ENCODE measurements at regions not wholly inside any gene's neighbourhood (a gene's known extent, or its start where the extent isn't known, plus 50 kb on each side); places are given as distances from the start of the nearest gene placed in this dataset.
"Not testable (repeated sequence)": the region's sequence is repeated elsewhere in the genome, so short reads cannot be mapped to it uniquely, and the experiment has no call there.

GRCh38 chr9:65420771-65421170 lies 135.8 kb upstream of the FOXD4L5 start:
- H3K4me3 Mint-ChIP-seq, result no peak overlapping the region
- H3K9me3 Mint-ChIP-seq, result peaks cover 36% of the 10 kb centered on the region
- H3K27ac Mint-ChIP-seq, result no peak overlapping the region
- intact Hi-C loops (cut with micrococcal nuclease), result no loop called here
- DNase-seq, result no peak
- H3K27me3 Mint-ChIP-seq, result no peaks in the 10 kb centered on the region
- H3K4me1 Mint-ChIP-seq, result no peaks in the 10 kb centered on the region
- H3K36me3 Mint-ChIP-seq (ENCODE audit: low read depth), result peaks cover 3% of the 10 kb centered on the region

GRCh38 chr9:65418966-65419365 lies 134.0 kb upstream of the FOXD4L5 start:
- H3K4me3 Mint-ChIP-seq; H3K4me1 Mint-ChIP-seq; H3K27me3 Mint-ChIP-seq; H3K27ac Mint-ChIP-seq; H3K36me3 Mint-ChIP-seq (ENCODE audit: low read depth); DNase-seq; intact Hi-C loops (cut with micrococcal nuclease): not testable (repeated sequence)
- H3K9me3 Mint-ChIP-seq, result peaks cover 33% of the 10 kb centered on the region

GRCh38 chr9:65416948-65417347 lies 131.9 kb upstream of the FOXD4L5 start:
- peaks cover 28% of the 10 kb centered on the region for H3K9me3 Mint-ChIP-seq
- intact Hi-C loops (cut with micrococcal nuclease); H3K4me1 Mint-ChIP-seq: not testable (repeated sequence)

GRCh38 chr9:65414249-65414648 lies 129.2 kb upstream of the FOXD4L5 start:
- DNase-seq; H3K36me3 Mint-ChIP-seq (ENCODE audit: low read depth); H3K27me3 Mint-ChIP-seq; H3K27ac Mint-ChIP-seq; H3K4me1 Mint-ChIP-seq; H3K4me3 Mint-ChIP-seq; intact Hi-C loops (cut with micrococcal nuclease): not testable (repeated sequence)
- peaks cover 24% of the 10 kb centered on the region for H3K9me3 Mint-ChIP-seq

More at GRCh38 chr9:65416948-65417347, 131.9 kb upstream of the FOXD4L5 start:
- H3K36me3 Mint-ChIP-seq (ENCODE audit: low read depth); H3K27ac Mint-ChIP-seq; H3K27me3 Mint-ChIP-seq; DNase-seq; H3K4me3 Mint-ChIP-seq: not testable (repeated sequence)

GRCh38 chr9:65413371-65413770 lies 128.4 kb upstream of the FOXD4L5 start:
- H3K4me3 Mint-ChIP-seq; intact Hi-C loops (cut with micrococcal nuclease); H3K4me1 Mint-ChIP-seq; H3K27me3 Mint-ChIP-seq; H3K36me3 Mint-ChIP-seq (ENCODE audit: low read depth); H3K27ac Mint-ChIP-seq; DNase-seq: not testable (repeated sequence)
- peaks cover 24% of the 10 kb centered on the region for H3K9me3 Mint-ChIP-seq

GRCh38 chr9:65411901-65412300 lies 126.9 kb upstream of the FOXD4L5 start:
- Mint-ChIP-seq H3K27me3 (no peaks in the 10 kb centered on the region), H3K27ac (no peak overlapping the region), H3K9me3 (peaks cover 27% of the 10 kb centered on the region)

GRCh38 chr9:65411336-65411735 lies 126.3 kb upstream of the FOXD4L5 start:
- peaks cover 27% of the 10 kb centered on the region for H3K9me3 Mint-ChIP-seq

More at GRCh38 chr9:65411901-65412300, 126.9 kb upstream of the FOXD4L5 start:
- Mint-ChIP-seq H3K4me3 (no peak overlapping the region), H3K4me1 (no peaks in the 10 kb centered on the region), H3K36me3 (ENCODE audit: low read depth) (peaks cover 4% of the 10 kb centered on the region)
- no peak for DNase-seq
- intact Hi-C loops (cut with micrococcal nuclease), result no loop called here

GRCh38 chr9:65410926-65411325 lies 125.9 kb upstream of the FOXD4L5 start:
- no peaks in the 10 kb centered on the region for H3K4me1 Mint-ChIP-seq
- no peak overlapping the region for H3K4me3 Mint-ChIP-seq
- DNase-seq, result no peak
- peaks cover 4% of the 10 kb centered on the region for H3K36me3 Mint-ChIP-seq (ENCODE audit: low read depth)
- no peak overlapping the region for H3K27ac Mint-ChIP-seq
- peaks cover 27% of the 10 kb centered on the region for H3K9me3 Mint-ChIP-seq
- no peaks in the 10 kb centered on the region for H3K27me3 Mint-ChIP-seq
- intact Hi-C loops (cut with micrococcal nuclease), result no loop called here

More at GRCh38 chr9:65411336-65411735, 126.3 kb upstream of the FOXD4L5 start:
- H3K27me3 Mint-ChIP-seq, result no peaks in the 10 kb centered on the region
- H3K27ac Mint-ChIP-seq, result no peak overlapping the region
- H3K4me3 Mint-ChIP-seq, result no peak overlapping the region
- intact Hi-C loops (cut with micrococcal nuclease), result no loop called here
- peaks cover 4% of the 10 kb centered on the region for H3K36me3 Mint-ChIP-seq (ENCODE audit: low read depth)
- H3K4me1 Mint-ChIP-seq, result no peaks in the 10 kb centered on the region
- no peak for DNase-seq

- H3K27me3 Mint-ChIP-seq, result no peaks in the 10 kb centered on the region
- no peak overlapping the region for H3K27ac Mint-ChIP-seq
- no peak for DNase-seq
- no peak overlapping the region for H3K4me3 Mint-ChIP-seq
- intact Hi-C loops (cut with micrococcal nuclease), result no loop called here
- peaks cover 4% of the 10 kb centered on the region for H3K36me3 Mint-ChIP-seq (ENCODE audit: low read depth)
- H3K4me1 Mint-ChIP-seq, result no peaks in the 10 kb centered on the region
- H3K9me3 Mint-ChIP-seq, result peaks cover 19% of the 10 kb centered on the region
Measured at GRCh38 chr9:65409471-65409980, 124.5 kb upstream of the FOXD4L5 start.

- H3K4me3 Mint-ChIP-seq; DNase-seq; H3K36me3 Mint-ChIP-seq (ENCODE audit: low read depth); H3K4me1 Mint-ChIP-seq; H3K27ac Mint-ChIP-seq; intact Hi-C loops (cut with micrococcal nuclease); H3K27me3 Mint-ChIP-seq: not testable (repeated sequence)
- peaks cover 16% of the 10 kb centered on the region for H3K9me3 Mint-ChIP-seq
Measured at GRCh38 chr9:65408806-65409205, 123.8 kb upstream of the FOXD4L5 start.

GRCh38 chr9:65406625-65407024 lies 121.6 kb upstream of the FOXD4L5 start:
- H3K4me1 Mint-ChIP-seq; H3K27me3 Mint-ChIP-seq; H3K4me3 Mint-ChIP-seq; H3K36me3 Mint-ChIP-seq (ENCODE audit: low read depth); DNase-seq; H3K27ac Mint-ChIP-seq; intact Hi-C loops (cut with micrococcal nuclease): not testable (repeated sequence)
- H3K9me3 Mint-ChIP-seq, result peaks cover 16% of the 10 kb centered on the region

- peaks cover 16% of the 10 kb centered on the region for H3K9me3 Mint-ChIP-seq
- H3K4me1 Mint-ChIP-seq; intact Hi-C loops (cut with micrococcal nuclease); H3K4me3 Mint-ChIP-seq; H3K27me3 Mint-ChIP-seq; H3K36me3 Mint-ChIP-seq (ENCODE audit: low read depth); H3K27ac Mint-ChIP-seq; DNase-seq: not testable (repeated sequence)
Measured at GRCh38 chr9:65405766-65406165, 120.8 kb upstream of the FOXD4L5 start.

- intact Hi-C loops (cut with micrococcal nuclease), result no loop called here
- peaks cover 15% of the 10 kb centered on the region for H3K9me3 Mint-ChIP-seq
- no peaks in the 10 kb centered on the region for H3K4me1 Mint-ChIP-seq
- H3K27ac Mint-ChIP-seq, result no peak overlapping the region
- no peaks in the 10 kb centered on the region for H3K27me3 Mint-ChIP-seq
- DNase-seq, result no peak
- no peak overlapping the region for H3K4me3 Mint-ChIP-seq
- H3K36me3 Mint-ChIP-seq (ENCODE audit: low read depth), result peaks cover 4% of the 10 kb centered on the region
Measured at GRCh38 chr9:65405253-65405652, 120.2 kb upstream of the FOXD4L5 start.

- H3K9me3 Mint-ChIP-seq, result peaks cover 10% of the 10 kb centered on the region
- intact Hi-C loops (cut with micrococcal nuclease), result no loop called here
- no peak for DNase-seq
- H3K27me3 Mint-ChIP-seq, result no peaks in the 10 kb centered on the region
- H3K36me3 Mint-ChIP-seq (ENCODE audit: low read depth), result peaks cover 4% of the 10 kb centered on the region
- H3K27ac Mint-ChIP-seq, result no peak overlapping the region
- no peaks in the 10 kb centered on the region for H3K4me1 Mint-ChIP-seq
- no peak overlapping the region for H3K4me3 Mint-ChIP-seq
Measured at GRCh38 chr9:65404232-65405006, 119.4 kb upstream of the FOXD4L5 start.

GRCh38 chr9:65403721-65404120 lies 118.7 kb upstream of the FOXD4L5 start:
- intact Hi-C loops (cut with micrococcal nuclease), result no loop called here
- Mint-ChIP-seq H3K4me3 (no peak overlapping the region), H3K27me3 (no peaks in the 10 kb centered on the region), H3K4me1 (no peaks in the 10 kb centered on the region), H3K36me3 (ENCODE audit: low read depth) (peaks cover 4% of the 10 kb centered on the region), H3K27ac (no peak overlapping the region), H3K9me3 (peaks cover 10% of the 10 kb centered on the region)
- DNase-seq, result no peak

All from activated CD4-positive, alpha-beta T cell treated with anti-CD3 and anti-CD28 coated beads, Interleukin-2, amount 10 ng/mL, durations not matched to agents 24 days and 14 days (primary cell).